Bronchial epithelial cell (primary cell): ENCODE measurements at regions not wholly inside any gene's neighbourhood (a gene's known extent, or its start where the extent isn't known, plus 50 kb on each side); places are given as distances from the start of the nearest gene placed in this dataset.

ENCODE experiments used
- DNase-seq: peaks from one replicate; pipeline ENCODE4 v3.0.0-alpha.2; 2010; ENCODE audit warnings: low read depth
- FAIRE-seq: peaks from 2 replicates; lab custom pipeline; 2011; peaks lifted over from hg19 to GRCh38; lab: Jason Lieb, UNC
- H3K27me3 ChIP-seq: 2 replicates; pipeline ENCODE4 v1.5.1; 2011; ENCODE audit warnings: low read length; ENCODE audit not compliant: control insufficient read depth, insufficient read depth
- H3K36me3 ChIP-seq: 2 replicates; pipeline ENCODE4 v1.5.1; 2011; ENCODE audit warnings: low read length; ENCODE audit not compliant: control insufficient read depth, insufficient read depth
- H3K4me3 ChIP-seq: 2 replicates; pipeline ENCODE4 v1.5.1; 2011; ENCODE audit warnings: mild to moderate bottlenecking, low read depth, low read length, control low read depth
- TF ChIP-seq, protein P1 (sequence below): IDR thresholded peaks from 2 replicates; pipeline ENCODE4 v1.5.1; 2011; ENCODE audit warnings: mild to moderate bottlenecking, moderate library complexity, low read length, control low read depth, inconsistent platforms; ENCODE audit not compliant: insufficient read depth, severe bottlenecking

GRCh38 chr1:199163670-199164069 lies 524.8 kb downstream of the PTPRC start:
- Histone ChIP-seq H3K4me3 (no peak overlapping the region), H3K27me3 (peaks cover 2% of the 10 kb centered on the region), H3K36me3 (no peaks in the 10 kb centered on the region)
- TF ChIP-seq, protein P1, sequence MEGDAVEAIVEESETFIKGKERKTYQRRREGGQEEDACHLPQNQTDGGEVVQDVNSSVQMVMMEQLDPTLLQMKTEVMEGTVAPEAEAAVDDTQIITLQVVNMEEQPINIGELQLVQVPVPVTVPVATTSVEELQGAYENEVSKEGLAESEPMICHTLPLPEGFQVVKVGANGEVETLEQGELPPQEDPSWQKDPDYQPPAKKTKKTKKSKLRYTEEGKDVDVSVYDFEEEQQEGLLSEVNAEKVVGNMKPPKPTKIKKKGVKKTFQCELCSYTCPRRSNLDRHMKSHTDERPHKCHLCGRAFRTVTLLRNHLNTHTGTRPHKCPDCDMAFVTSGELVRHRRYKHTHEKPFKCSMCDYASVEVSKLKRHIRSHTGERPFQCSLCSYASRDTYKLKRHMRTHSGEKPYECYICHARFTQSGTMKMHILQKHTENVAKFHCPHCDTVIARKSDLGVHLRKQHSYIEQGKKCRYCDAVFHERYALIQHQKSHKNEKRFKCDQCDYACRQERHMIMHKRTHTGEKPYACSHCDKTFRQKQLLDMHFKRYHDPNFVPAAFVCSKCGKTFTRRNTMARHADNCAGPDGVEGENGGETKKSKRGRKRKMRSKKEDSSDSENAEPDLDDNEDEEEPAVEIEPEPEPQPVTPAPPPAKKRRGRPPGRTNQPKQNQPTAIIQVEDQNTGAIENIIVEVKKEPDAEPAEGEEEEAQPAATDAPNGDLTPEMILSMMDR = no peak
- DNase-seq (no peak), FAIRE-seq (no peak)

- TF ChIP-seq, protein P1 = no peak
- H3K27me3 ChIP-seq = peaks cover 2% of the 10 kb centered on the region
- no peak overlapping the region for H3K4me3 ChIP-seq
- FAIRE-seq (no peak), DNase-seq (no peak)
- H3K36me3 ChIP-seq = no peaks in the 10 kb centered on the region
These were observed 528.6 kb downstream of the PTPRC start for GRCh38 chr1:199167460-199167859.

DNA sequence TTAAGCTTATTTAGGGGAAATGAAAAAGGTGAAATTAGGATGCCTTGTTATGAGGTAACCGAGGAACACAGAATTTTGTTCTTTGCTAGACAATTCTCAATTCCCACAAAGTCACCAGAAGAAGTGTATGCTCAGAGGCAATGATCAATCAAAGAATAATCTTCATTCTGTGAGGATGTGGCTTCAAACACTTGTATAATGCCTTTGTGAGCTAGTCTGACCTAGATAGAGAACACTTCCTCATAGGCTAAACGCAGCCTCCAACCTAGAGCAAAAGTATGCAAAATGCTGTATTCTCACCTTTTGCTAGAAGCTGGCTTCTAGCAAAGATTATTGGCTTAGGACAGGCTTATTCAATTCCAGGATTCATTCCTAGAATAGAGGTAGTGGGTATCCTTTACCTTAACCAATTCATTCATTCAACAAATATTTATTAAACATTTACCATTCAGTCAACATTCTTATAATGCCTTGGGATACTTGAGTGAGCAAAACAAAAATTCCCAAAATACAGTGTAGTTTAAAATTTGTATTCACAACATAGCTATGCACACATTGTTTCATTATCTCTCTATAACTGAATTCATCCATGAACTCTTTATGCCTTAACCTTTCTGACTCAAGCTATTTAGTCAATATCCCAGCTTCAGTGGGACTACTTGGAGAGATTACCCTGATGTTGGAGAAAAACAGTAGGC lies 530.2 kb downstream of the PTPRC start:
- no peak for DNase-seq
- TF ChIP-seq, protein P1 = no peak
- Histone ChIP-seq H3K4me3 (no peak overlapping the region), H3K36me3 (no peaks in the 10 kb centered on the region), H3K27me3 (no peaks in the 10 kb centered on the region)
- no peak for FAIRE-seq

- H3K4me3 ChIP-seq = no peak overlapping the region
- no peaks in the 10 kb centered on the region for H3K36me3 ChIP-seq
- FAIRE-seq (no peak), DNase-seq (peak; percentile 48)
- TF ChIP-seq, protein P1 = no peak
- no peaks in the 10 kb centered on the region for H3K27me3 ChIP-seq
These were observed 531.9 kb downstream of the PTPRC start for GRCh38 chr1:199170711-199171110.

GRCh38 chr1:199172171-199173124 lies 533.6 kb downstream of the PTPRC start:
- FAIRE-seq = no peak
- DNase-seq = peak; percentile 27
- H3K27me3 ChIP-seq = no peaks in the 10 kb centered on the region
- TF ChIP-seq, protein P1 = no peak
- H3K36me3 ChIP-seq = no peaks in the 10 kb centered on the region
- no peak overlapping the region for H3K4me3 ChIP-seq
